Osteoblast (primary cell): ENCODE measurements at regions not wholly inside any gene's neighbourhood (a gene's known extent, or its start where the extent isn't known, plus 50 kb on each side); places are given as distances from the start of the nearest gene placed in this dataset.

ENCODE experiments used
- DNase-seq: peaks from one replicate; pipeline ENCODE4 v3.0.0; 2011; ENCODE audit warnings: low spot score, mixed read lengths; ENCODE audit not compliant: insufficient read length; ENCODE audit errors: missing footprints
- H2AFZ ChIP-seq: 2 replicates; pipeline ENCODE4 v1.6.0; 2011; ENCODE audit warnings: mild to moderate bottlenecking, low read length
- H3K27ac ChIP-seq: 2 replicates; pipeline ENCODE4 v1.5.1; 2011; ENCODE audit warnings: mild to moderate bottlenecking, low read depth, low read length, moderate library complexity
- H3K27me3 ChIP-seq: 2 replicates; pipeline ENCODE4 v1.6.0; 2012; ENCODE audit warnings: mild to moderate bottlenecking, control low read depth, inconsistent platforms, low read length, moderate library complexity; ENCODE audit not compliant: insufficient read depth
- H3K36me3 ChIP-seq: 2 replicates; pipeline ENCODE4 v1.5.1; 2011; ENCODE audit warnings: mild to moderate bottlenecking, low read length, control low read depth, moderate library complexity; ENCODE audit not compliant: insufficient read depth
- H3K4me1 ChIP-seq: 2 replicates; pipeline ENCODE4 v1.5.1; 2011; ENCODE audit warnings: mild to moderate bottlenecking, low read length, control low read depth, moderate library complexity; ENCODE audit not compliant: insufficient read depth
- H3K4me2 ChIP-seq: 2 replicates; pipeline ENCODE4 v1.6.0; 2011; ENCODE audit warnings: mild to moderate bottlenecking, low read length; ENCODE audit not compliant: insufficient read depth
- H3K4me3 ChIP-seq: fragments of 200-600 bp; sonication (generic); 3 replicates; pipeline ENCODE4 v1.5.1; 2012; ENCODE audit warnings: mild to moderate bottlenecking, low read length, inconsistent platforms; ENCODE audit not compliant: insufficient read depth
- H3K79me2 ChIP-seq: 2 replicates; pipeline ENCODE4 v1.6.0; 2012; ENCODE audit warnings: mild to moderate bottlenecking, low read length, control low read depth, inconsistent platforms; ENCODE audit not compliant: insufficient read depth
- H3K9me3 ChIP-seq: 2 replicates; pipeline ENCODE4 v1.5.1; 2011; ENCODE audit warnings: low read depth, low read length, control low read depth
- H4K20me1 ChIP-seq: 2 replicates; pipeline ENCODE4 v1.6.0; 2012; ENCODE audit warnings: mild to moderate bottlenecking, low read length, control low read depth; ENCODE audit not compliant: insufficient read depth
- TF ChIP-seq, protein P1 (sequence below): IDR thresholded peaks from 2 replicates; pipeline ENCODE4 v1.5.1; 2011; ENCODE audit warnings: mild to moderate bottlenecking, low read depth, low read length, moderate library complexity; ENCODE audit errors: extremely low read depth

GRCh38 chr15:46110755-46111154, 475.9 kb downstream of the SQOR start:
- Histone ChIP-seq H3K27ac (no peak overlapping the region), H3K4me2 (no peak overlapping the region), H3K4me3 (no peak overlapping the region), H2AFZ (no peak overlapping the region), H3K27me3 (no peaks in the 10 kb centered on the region), H4K20me1 (no peaks in the 10 kb centered on the region), H3K4me1 (no peaks in the 10 kb centered on the region), H3K36me3 (no peaks in the 10 kb centered on the region), H3K79me2 (no peaks in the 10 kb centered on the region), H3K9me3 (no peaks in the 10 kb centered on the region)
- TF ChIP-seq, protein P1, sequence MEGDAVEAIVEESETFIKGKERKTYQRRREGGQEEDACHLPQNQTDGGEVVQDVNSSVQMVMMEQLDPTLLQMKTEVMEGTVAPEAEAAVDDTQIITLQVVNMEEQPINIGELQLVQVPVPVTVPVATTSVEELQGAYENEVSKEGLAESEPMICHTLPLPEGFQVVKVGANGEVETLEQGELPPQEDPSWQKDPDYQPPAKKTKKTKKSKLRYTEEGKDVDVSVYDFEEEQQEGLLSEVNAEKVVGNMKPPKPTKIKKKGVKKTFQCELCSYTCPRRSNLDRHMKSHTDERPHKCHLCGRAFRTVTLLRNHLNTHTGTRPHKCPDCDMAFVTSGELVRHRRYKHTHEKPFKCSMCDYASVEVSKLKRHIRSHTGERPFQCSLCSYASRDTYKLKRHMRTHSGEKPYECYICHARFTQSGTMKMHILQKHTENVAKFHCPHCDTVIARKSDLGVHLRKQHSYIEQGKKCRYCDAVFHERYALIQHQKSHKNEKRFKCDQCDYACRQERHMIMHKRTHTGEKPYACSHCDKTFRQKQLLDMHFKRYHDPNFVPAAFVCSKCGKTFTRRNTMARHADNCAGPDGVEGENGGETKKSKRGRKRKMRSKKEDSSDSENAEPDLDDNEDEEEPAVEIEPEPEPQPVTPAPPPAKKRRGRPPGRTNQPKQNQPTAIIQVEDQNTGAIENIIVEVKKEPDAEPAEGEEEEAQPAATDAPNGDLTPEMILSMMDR = no peak
- DNase-seq = no peak

DNA sequence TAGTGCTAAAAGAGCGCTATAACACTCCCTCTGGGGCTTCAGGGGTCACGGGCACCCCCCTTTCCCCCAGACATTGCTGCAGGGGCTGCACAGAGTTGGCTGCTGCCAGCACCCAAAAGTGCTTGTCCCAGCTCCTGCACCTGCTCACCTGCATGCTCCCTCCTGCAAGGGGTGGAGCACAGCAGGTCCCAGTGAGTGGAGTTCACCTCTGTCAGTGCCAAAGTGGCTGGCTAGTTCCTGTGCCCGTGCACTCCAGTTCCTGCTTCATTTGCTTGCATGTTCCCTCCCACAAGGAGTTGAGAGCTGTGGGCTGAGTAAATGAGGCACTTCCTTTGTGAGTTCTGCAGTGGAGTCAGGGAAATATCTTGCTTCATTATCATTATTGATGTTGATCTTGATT, 476.9 kb downstream of the SQOR start:
- Histone ChIP-seq H3K9me3 (no peaks in the 10 kb centered on the region), H3K4me3 (no peak overlapping the region), H3K4me2 (no peak overlapping the region), H3K4me1 (no peaks in the 10 kb centered on the region), H2AFZ (no peak overlapping the region), H3K27me3 (no peaks in the 10 kb centered on the region), H4K20me1 (no peaks in the 10 kb centered on the region), H3K79me2 (no peaks in the 10 kb centered on the region), H3K27ac (no peak overlapping the region), H3K36me3 (no peaks in the 10 kb centered on the region)
- TF ChIP-seq, protein P1 = no peak
- DNase-seq = no peak

DNA sequence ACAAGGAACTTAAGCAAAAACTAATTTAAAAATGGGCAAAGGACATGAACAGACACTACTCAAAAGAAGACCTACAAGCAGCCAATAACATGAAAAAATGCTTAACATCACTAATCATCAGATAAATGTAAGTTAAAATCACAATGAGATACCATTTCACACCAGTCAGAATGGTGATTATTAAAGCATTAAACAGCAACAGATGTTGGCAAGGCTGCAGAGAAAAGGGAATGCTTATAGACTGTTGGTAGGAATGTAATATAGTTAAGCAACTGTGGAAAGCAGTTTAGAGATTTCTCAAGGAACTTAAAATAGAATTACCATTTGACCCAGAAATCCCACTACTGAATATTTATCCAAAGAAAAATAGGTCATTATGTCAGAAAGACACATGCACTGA, 482.2 kb downstream of the SQOR start:
- Histone ChIP-seq H3K4me1 (no peaks in the 10 kb centered on the region), H4K20me1 (no peaks in the 10 kb centered on the region), H3K36me3 (no peaks in the 10 kb centered on the region), H3K27ac (no peak overlapping the region), H3K27me3 (no peaks in the 10 kb centered on the region), H3K4me3 (no peak overlapping the region), H3K79me2 (no peaks in the 10 kb centered on the region), H2AFZ (no peak overlapping the region), H3K4me2 (no peak overlapping the region), H3K9me3 (no peaks in the 10 kb centered on the region)
- TF ChIP-seq, protein P1 = no peak
- DNase-seq = no peak

DNA sequence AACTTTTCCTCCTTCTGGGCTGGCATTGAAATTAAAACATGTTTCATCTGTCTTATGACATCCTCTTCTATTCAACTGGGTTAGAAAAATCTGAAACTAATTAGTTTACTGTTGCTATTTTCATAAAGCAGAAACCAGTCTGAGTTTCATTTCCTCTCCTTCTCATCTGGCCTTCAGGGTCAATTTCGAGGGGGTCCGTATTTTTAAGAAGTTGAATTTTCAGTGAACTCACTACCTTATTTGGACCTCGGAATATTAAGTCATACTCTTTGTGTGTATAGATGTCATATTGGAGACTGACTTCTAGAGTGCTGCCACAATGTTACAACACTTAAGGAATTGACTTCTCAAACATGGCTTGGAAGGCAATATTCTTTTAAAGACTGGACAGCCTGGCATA, 485.9 kb downstream of the SQOR start:
- no peak overlapping the region for H3K4me2 ChIP-seq
- no peak for DNase-seq
- no peaks in the 10 kb centered on the region for H3K4me1 ChIP-seq
- TF ChIP-seq, protein P1 = no peak
- no peak overlapping the region for H3K4me3 ChIP-seq
- H3K27me3 ChIP-seq = no peaks in the 10 kb centered on the region
- H3K27ac ChIP-seq = no peak overlapping the region
- no peaks in the 10 kb centered on the region for H3K36me3 ChIP-seq
- no peaks in the 10 kb centered on the region for H4K20me1 ChIP-seq
- H3K79me2 ChIP-seq = no peaks in the 10 kb centered on the region
- no peaks in the 10 kb centered on the region for H3K9me3 ChIP-seq
- H2AFZ ChIP-seq = no peak overlapping the region
